NOMO-1 treated with DMSO at 0.1 percent for 48 hours (cell line): ENCODE measurements at regions not wholly inside any gene's neighbourhood (a gene's known extent, or its start where the extent isn't known, plus 50 kb on each side); places are given as distances from the start of the nearest gene placed in this dataset.

Source experiments
- DNase-seq: peaks from one replicate; lab custom pipeline; 2025; ENCODE audit not compliant: unreplicated experiment; lab: John Stamatoyannopoulos, UW

GRCh38 chr5:84605241-84605640 is 220.6 kb upstream of the EDIL3 start:
- DNase-seq = no peak

GRCh38 chr5:84603568-84604185 is 219.0 kb upstream of the EDIL3 start:
- no peak for DNase-seq

GRCh38 chr5:84602371-84602771 is 217.7 kb upstream of the EDIL3 start:
- no peak for DNase-seq

DNA sequence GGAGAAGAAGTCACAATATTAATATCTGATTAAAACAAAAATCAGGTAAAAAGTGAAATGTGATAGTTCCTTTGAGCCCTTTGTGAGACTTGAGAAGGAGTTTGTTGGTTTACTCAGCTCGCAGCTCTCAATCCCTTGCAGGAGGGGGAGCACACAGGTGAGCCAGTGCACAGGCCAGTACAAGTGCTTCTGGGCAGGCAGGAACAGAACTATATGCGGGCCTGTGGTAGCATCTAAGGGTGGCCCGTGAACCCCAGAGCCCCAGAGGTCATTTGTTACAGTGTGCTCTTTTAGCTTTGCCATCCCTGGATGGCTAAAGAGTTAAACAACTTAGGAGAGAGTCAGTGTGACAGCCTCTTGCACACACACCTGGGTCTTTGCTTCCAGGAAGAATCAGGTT is 215.3 kb upstream of the EDIL3 start:
- DNase-seq = no peak

DNA sequence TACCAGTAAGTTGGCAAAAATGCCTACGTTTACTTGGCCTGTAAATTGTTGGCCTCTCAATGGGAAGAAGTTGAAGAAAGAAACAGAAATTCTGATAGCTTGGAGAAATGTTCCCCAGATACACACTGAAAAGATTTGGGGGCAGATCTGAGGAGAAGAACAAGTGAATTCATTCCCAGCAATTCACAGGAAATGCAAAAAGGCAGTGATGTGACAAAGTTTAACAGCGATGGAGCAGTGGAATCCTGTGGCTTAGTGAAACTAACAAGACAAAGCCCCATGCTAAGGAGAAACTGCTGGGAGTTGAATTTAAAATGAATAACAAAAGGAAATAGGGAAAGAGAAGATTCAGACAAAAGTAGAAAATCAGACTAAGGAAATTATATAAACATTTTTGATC is 213.2 kb upstream of the EDIL3 start:
- DNase-seq = no peak

- DNase-seq = no peak
These were observed 205.9 kb upstream of the EDIL3 start for GRCh38 chr5:84590629-84591028.

DNA sequence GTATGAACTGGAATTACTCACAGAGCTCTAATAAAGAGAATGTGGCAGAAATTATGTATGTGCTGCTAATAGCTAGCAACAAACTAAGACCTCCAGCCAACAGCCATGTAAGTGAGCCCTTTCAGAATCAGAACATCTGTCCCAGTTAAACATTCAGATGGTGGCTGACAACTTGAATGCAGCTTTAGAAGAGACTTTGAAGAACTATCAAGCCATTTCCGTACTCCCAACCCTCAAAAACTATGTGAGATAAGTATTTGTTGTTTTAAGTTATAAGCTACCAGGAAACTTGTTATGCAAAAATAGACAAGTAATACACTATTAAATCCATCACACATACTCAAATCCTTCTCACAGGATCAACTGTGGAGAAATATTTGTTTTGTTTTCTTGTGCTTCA is 205.2 kb upstream of the EDIL3 start:
- no peak for DNase-seq

DNA sequence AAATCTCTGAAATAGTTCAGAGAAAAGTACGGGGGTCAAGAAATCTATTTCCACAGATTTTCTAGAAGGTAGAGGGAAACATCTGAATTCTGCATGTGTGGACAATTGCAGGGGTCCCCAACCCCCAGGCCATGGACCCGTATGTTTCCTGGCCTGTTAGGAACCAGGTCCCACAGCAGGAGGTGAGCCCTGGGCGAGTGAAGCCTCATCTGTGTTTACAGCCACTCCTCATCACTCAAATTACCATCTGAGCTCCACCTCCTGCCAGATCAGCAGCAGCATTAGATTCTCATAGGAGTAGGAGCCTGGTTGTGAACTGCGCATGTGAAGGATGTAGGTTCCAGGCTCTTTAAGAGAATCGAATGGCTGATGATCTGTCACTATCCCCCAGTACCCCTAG is 200.5 kb upstream of the EDIL3 start:
- no peak for DNase-seq

DNA sequence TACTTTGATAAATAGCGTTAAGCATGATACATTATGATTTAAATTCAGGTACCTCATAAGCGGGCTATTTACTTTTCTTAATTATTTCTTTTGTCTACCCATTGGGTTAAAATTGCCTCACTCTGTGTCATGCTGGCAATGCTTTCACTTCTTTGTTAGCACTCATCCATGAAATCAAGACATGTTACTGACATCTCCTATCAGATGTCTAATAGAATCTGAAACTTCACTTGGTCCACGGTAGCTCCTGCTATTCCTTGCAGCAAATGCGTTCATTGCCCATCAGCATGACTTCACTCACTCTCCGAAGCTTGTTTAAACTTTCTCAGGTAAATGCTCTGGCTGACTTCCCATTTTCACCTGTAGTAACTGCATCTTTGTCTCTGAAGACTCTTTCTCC is 193.5 kb upstream of the EDIL3 start:
- DNase-seq = no peak

DNA sequence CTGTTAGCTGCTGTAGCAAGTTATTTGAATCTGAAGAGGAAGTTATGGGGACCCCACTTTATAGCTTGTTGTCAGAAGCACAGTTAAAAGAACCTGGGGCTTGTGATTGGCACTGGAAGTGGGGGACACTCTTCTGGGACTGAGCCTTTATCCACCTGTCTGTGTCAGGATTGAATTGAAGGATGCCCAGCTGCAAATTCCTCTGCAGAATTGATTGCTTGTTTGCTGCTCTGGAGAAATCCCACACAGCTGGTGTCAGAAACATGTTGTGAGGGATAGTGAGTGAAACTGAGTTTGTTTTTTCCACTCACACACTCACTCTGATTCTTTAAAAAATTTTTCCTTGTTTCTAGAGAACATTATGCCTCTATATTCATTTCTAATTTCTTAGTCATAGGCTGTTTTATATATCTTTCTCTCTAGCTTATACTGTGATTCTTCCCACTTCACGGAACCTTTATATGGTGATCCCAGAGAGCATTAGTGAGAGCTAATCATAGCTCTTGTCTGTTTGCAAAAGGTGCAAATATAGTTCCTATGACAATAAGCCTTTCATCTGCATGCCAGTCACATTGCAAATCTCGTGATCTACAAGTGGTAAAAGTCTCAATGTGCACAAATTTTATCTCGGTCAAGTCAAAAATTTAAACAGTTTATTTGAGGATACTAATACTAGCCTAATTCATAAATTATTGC is 188.5 kb upstream of the EDIL3 start:
- DNase-seq = no peak

GRCh38 chr5:84569307-84569706 is 184.6 kb upstream of the EDIL3 start:
- no peak for DNase-seq

DNA sequence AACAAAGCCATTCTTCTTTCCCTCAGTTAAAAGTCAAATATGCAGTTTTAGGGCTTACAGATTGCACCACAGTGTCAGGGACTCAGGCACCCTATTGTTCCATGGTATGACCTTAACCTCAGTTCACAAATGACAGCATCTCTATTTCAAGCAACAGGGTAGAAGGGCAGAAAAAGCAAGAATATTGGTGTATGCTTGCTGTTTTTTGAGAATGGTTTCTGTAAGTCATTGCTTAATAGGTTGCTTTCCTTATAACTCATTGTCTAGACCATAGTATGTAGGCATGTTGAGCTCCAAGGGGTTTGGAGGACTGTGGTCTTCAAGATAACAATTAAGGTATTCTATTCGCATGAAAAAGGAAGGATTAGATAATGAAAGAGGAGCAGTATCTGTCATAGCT is 183.5 kb upstream of the EDIL3 start:
- no peak for DNase-seq

DNA sequence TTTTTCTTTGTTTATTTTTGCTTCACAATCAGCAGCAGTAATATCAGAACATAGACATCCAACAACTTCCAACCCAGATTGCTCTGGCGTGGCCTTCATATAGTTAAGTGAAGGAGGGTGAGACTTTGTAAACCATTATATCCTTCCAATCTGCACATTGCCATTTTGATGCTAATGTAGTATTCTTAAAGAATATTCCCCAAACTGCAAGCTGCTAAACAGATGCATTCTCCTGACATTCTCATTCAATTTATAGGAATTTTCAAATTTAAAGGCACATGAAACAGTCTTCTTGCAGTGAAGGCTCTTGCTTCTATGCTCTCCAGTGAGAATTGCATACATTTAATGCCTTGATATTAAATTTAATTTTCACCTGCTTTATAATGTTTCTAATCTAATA is 181.2 kb upstream of the EDIL3 start:
- no peak for DNase-seq

- no peak for DNase-seq
These were observed 179.8 kb upstream of the EDIL3 start for GRCh38 chr5:84564321-84565075.

GRCh38 chr5:84550222-84550621 is 165.5 kb upstream of the EDIL3 start:
- DNase-seq = no peak

GRCh38 chr5:84549054-84549453 is 164.4 kb upstream of the EDIL3 start:
- no peak for DNase-seq

DNA sequence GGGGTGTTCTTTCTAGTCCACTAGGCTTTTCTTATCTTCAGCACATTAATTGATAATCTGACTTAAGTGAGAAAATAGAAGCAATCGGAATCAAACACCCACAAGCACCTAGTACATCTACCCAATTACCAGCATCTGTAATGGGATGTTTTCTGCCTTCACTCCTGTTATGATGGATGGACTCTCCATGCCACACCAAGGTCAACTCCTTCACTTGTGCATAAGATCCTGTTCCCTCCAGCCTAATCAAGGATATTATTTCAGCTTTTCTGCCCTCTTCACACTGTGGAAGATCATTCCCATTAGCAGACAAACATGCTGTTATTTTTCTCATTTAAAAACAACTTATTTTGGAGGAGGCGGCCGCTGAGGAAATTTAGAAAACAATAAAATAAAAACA is 162.0 kb upstream of the EDIL3 start:
- DNase-seq = no peak

DNA sequence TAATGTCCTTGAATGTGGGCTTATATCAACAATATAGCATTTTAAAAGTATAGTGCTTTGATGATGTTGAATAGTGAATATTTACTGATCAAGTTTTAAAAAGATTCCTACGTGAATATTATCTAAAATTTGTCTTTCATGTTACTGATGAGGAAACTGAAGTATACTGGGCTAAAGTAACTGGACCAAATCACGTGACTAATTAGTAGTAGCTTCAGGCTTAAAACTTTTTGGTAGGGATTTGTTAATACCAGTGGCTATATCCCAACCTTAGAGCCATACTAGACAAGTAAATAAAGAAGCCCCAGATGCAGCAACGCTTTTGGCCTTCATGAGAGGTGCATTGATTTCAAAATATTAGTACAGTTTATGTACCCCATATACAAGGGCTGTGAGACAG is 152.1 kb upstream of the EDIL3 start:
- DNase-seq = no peak

- no peak for DNase-seq
These were observed 150.6 kb upstream of the EDIL3 start for GRCh38 chr5:84535281-84535680.

DNA sequence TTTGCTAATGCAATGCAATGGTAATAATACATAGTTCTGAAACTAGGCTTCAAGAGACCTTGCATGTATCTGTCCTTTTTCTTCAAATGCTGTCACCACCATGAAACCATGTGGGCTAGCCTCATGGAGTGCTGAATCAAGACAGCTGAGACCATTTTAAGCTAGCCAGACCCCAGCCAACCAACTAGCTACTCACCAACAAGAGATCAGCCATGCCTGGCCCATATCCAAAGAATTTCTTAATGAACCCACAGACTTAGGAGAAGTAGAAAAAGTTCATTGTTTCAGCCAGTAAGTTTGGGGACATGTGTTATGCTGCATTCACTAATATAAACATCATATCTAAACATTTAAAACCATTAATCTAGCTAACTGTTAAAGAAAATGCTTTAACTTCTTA is 139.8 kb upstream of the EDIL3 start:
- DNase-seq = no peak

- DNase-seq = no peak
These were observed 134.2 kb upstream of the EDIL3 start for GRCh38 chr5:84518862-84519261.

GRCh38 chr5:84518370-84518769 is 133.7 kb upstream of the EDIL3 start:
- DNase-seq = no peak
